Transverse colon (tissue), 4 donors: ENCODE measurements at regions not wholly inside any gene's neighbourhood (a gene's known extent, or its start where the extent isn't known, plus 50 kb on each side); places are given as distances from the start of the nearest gene placed in this dataset.
A peak's percentile ranks its signal among the peaks of the same experiment; 100 is the strongest.

Experiments
- DNase-seq: peaks from one replicate; pipeline ENCODE4 v3.0.0-alpha.2; 2019
- H3K27ac ChIP-seq, 4 donors: fragments of 200-600 bp; sonication (generic); 2 replicates each; pipeline ENCODE4 v1.5.1; 2016 to 2018; ENCODE audit warnings: inconsistent platforms in 4 of 4
- H3K27me3 ChIP-seq: fragments of 200-600 bp; sonication (generic); 2 replicates; pipeline ENCODE4 v1.5.1; 2017; ENCODE audit warnings: inconsistent platforms
- H3K36me3 ChIP-seq, 4 donors: fragments of 200-600 bp; sonication (generic); 2 replicates each; pipeline ENCODE4 v1.5.1; 2017 to 2019; ENCODE audit warnings: inconsistent platforms in 4 of 4
- H3K4me1 ChIP-seq, 4 donors: fragments of 200-600 bp; sonication (generic); 2 replicates each; pipeline ENCODE4 v1.5.1; 2017 to 2020; ENCODE audit warnings: inconsistent platforms in 4 of 4
- H3K4me3 ChIP-seq, 4 donors: fragments of 200-600 bp; sonication (generic); 1 replicate in 1 of 4; 2 replicates in 3 of 4; pipeline versions ENCODE4 v1.5.1 to v1.6.1; 2017 to 2019; ENCODE audit warnings: inconsistent platforms in 4 of 4
- H3K9me3 ChIP-seq, 2 donors: fragments of 200-600 bp; sonication (generic); 2 replicates each; pipeline ENCODE4 v1.5.1; 2017 to 2019; ENCODE audit warnings: inconsistent platforms in 2 of 2
- EP300 ChIP-seq: sonication (generic); formaldehyde crosslinking; IDR thresholded peaks from one replicate; pipeline ENCODE4 v1.6.1; 2017; ENCODE audit warnings: antibody characterized with exemption, low read depth
- POLR2A ChIP-seq: fragments of 450-650 bp; IDR thresholded peaks from one replicate; pipeline ENCODE4 v1.6.1; 2016; ENCODE audit warnings: antibody characterized with exemption, mild to moderate bottlenecking, moderate library complexity
- POLR2AphosphoS5 ChIP-seq, 3 donors: sonication (generic); formaldehyde crosslinking; IDR thresholded peaks; one replicate each; pipeline ENCODE4 v1.6.1; 2016; ENCODE audit warnings: antibody characterized with exemption in 3 of 3
- WGBS, 2 donors: methylation state at CpG; one replicate each; pipeline ENCODE4 v1.1.5; 2018; ENCODE audit warnings: low coverage in 1 of 2; 5-methylcytosine and 5-hydroxymethylcytosine counted together
- in situ Hi-C, 4 donors: fragments of 200-750 bp; cut with MboI; loops; one replicate each; pipeline versions ENCODE4 v1.15.0 to v1.15.1; 2017; ENCODE audit warnings: low sequenced_read_pairs in 3 of 4, low pct_ligation_motif_present in 1 of 4, low pct_unique_long_range_greater_than_20kb in 1 of 4
- intact Hi-C: fragments of 100-400 bp; cut with DNase I; formaldehyde crosslinking; loops from one replicate; pipeline ENCODE4 v1.15.1; 2023; ENCODE audit warnings: low total_unique reads
- TF ChIP-seq, protein P1 (sequence below), 5 experiments: fragments of 200-600 bp in 3 of 5; fragments of 450-650 bp in 2 of 5; sonication (generic) in 3 of 5; IDR thresholded peaks; 1 replicate in 2 of 5; 2 replicates in 3 of 5; pipeline ENCODE4 v1.5.1; 2016 to 2017; ENCODE audit warnings: antibody characterized with exemption in 5 of 5, inconsistent platforms in 3 of 5, mild to moderate bottlenecking in 2 of 5, moderate library complexity in 1 of 5

DNA sequence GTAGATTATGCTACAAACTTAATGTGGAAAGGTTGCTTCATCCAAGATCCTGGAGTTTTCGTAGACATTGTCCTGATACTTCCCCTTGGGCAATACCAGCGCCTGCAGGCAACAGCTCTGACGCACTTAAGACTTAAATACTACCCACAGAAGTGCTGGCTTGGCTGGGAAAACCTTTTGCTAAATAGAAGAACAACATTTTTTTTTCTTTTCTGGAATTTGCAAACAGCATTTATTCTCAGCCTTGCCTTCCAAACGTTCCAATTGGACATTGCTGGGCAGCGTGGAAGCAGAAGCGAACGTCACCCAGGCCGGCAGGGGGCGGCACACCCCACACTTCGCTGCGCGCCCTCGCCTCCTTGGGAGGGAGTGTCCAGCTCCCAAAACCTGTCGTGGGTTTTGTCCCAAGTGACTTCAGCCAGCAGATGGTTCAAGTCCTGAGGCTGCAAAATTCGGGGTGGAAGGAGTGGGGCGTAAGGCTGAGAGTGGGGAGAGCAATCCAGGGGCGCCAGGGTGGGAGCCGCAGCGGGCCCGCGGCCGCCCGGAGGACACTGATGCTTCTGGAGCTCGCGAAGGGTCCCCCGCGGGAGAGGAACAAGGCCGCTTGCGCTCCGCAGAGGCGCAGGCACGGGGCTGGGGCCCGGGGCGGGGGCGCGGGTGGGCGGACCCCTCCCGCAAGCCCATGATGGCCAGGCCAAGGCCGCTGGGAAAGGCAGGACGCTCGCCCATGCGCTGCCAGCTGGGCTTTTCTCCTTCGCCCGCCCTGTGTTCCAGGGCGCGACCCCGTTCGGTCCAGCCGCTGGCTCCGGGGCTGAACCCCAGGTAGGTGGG, 60.8 kb upstream of the MAP3K4 start:
- intact Hi-C loops (loop anchor here (5.0 kb wide), 1 partner anchor 442 kb away; no protein-coding TSS in a partner anchor), in situ Hi-C loops (loop anchor here in 2 of 4 donors (10.0 kb wide), 1 partner anchor 444 kb away; no protein-coding TSS in a partner anchor)
- H3K27ac ChIP-seq: peak overlapping the region in 1 of 4 donors; percentile 3
- peak overlapping the region; percentile 21 to 41 (median 30) for H3K4me3 ChIP-seq
- no peaks in the 10 kb centered on the region for H3K36me3 ChIP-seq
- H3K27me3 ChIP-seq: peaks cover 33% of the 10 kb centered on the region
- 12 to 19% methylated on average over 5 to 39 of the region's 50 CpGs for WGBS, 2 donors
- H3K4me1 ChIP-seq: peaks cover 0 to 11% (median 6%) of the 10 kb centered on the region in 4 donors
- TF ChIP-seq, protein P1, sequence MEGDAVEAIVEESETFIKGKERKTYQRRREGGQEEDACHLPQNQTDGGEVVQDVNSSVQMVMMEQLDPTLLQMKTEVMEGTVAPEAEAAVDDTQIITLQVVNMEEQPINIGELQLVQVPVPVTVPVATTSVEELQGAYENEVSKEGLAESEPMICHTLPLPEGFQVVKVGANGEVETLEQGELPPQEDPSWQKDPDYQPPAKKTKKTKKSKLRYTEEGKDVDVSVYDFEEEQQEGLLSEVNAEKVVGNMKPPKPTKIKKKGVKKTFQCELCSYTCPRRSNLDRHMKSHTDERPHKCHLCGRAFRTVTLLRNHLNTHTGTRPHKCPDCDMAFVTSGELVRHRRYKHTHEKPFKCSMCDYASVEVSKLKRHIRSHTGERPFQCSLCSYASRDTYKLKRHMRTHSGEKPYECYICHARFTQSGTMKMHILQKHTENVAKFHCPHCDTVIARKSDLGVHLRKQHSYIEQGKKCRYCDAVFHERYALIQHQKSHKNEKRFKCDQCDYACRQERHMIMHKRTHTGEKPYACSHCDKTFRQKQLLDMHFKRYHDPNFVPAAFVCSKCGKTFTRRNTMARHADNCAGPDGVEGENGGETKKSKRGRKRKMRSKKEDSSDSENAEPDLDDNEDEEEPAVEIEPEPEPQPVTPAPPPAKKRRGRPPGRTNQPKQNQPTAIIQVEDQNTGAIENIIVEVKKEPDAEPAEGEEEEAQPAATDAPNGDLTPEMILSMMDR (IDR thresholded peaks at IDR 0.05): peak; percentile 83 to 92 (median 87)
- TF ChIP-seq POLR2A: no peak
- DNase-seq: peak; percentile 69
- H3K9me3 ChIP-seq: no peaks in the 10 kb centered on the region

DNA sequence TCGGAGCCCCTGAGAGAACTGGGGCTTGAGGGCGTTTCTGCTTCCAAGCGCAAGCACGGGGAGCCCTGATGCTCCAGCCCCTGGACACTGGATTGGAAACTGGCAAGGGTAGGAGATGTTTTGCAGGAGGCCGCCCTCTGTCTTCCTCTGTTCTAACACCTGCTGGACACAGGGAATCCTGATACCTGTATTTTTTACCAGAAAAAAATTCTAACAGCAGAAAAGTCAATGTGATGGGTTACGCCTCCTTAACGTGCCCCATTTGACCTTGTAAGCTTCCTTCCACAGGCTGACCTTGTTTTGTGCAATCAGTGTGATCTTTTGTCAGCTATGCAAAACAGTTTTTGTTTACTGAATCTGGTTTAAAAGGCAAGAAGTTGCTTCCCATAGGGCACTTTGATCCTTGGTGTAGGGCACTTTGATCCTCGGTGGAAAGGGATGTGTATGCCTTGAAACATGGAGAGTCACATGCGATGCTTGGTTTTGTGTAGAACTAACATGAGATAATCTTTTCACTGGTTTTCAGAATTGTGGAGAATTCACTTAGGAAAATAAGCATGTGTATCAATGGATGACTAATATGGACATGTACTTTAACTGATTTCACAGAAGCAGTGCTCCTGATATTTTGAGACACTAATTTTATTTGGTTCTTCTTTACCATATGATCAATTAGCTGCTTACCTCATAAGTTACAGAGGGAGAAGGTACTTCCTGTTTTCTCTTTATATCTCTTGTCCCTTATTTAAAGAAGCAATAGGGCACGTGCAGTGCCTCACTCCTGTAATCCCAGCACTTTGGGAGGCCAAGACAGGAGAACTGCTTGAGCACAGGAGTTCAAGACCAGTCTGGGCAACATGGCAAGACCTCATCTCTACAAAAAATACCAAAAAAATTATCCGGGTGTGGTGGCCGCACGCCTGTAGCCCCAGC, 59.9 kb upstream of the MAP3K4 start:
- Histone ChIP-seq H3K4me1 (peaks cover 0 to 11% (median 6%) of the 10 kb centered on the region in 4 donors), H3K9me3 (no peaks in the 10 kb centered on the region), H3K4me3 (peak overlapping the region; percentile 21 to 41 (median 30)), H3K27me3 (peaks cover 33% of the 10 kb centered on the region), H3K27ac (no peak overlapping the region), H3K36me3 (no peaks in the 10 kb centered on the region)
- intact Hi-C loops (loop anchor here (5.0 kb wide), 1 partner anchor 441 kb away; no protein-coding TSS in a partner anchor), in situ Hi-C loops (loop anchor here in 2 of 4 donors (10.0 kb wide), 1 partner anchor 443 kb away; no protein-coding TSS in a partner anchor)
- 39 to 57% methylated on average over 5 to 13 of the region's 13 CpGs for WGBS, 2 donors
- TF ChIP-seq POLR2AphosphoS5 (IDR thresholded peaks at IDR 0.05): no peak
- TF ChIP-seq EP300: no peak
- TF ChIP-seq, protein P1 (IDR thresholded peaks at IDR 0.05): no peak
- no peak for TF ChIP-seq POLR2A
- no peak for DNase-seq

DNA sequence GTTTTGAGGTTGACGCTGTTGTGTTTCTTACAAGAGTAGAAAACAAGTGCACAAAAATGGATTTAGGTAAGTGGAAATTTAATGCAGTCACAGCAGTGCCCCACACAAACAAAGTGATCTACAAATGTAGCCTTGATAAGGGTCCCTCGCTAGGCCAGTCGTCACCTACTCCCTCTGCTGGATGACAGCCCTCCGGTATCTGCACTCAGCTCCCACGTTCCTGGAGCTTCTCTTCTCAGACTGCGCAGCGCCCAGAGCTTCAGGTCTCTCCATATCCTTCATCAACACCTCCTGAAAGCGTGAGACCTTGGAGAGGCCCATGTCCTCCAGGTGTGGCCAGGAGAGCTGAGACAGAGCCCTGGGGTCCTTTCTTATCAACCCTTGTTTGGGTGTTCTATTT, 58.3 kb upstream of the MAP3K4 start:
- intact Hi-C loops (loop anchor here (5.0 kb wide), 1 partner anchor 439 kb away; no protein-coding TSS in a partner anchor), in situ Hi-C loops (loop anchor here in 2 of 4 donors (10.0 kb wide), 1 partner anchor 442 kb away; no protein-coding TSS in a partner anchor)
- H3K4me3 ChIP-seq: no peak overlapping the region
- no peaks in the 10 kb centered on the region for H3K9me3 ChIP-seq
- WGBS, 2 donors: 69 to 70% methylated on average over 5 to 8 of the region's 8 CpGs
- TF ChIP-seq EP300: no peak
- TF ChIP-seq, protein P1 (IDR thresholded peaks at IDR 0.05): no peak
- no peak for TF ChIP-seq POLR2A
- TF ChIP-seq POLR2AphosphoS5 (IDR thresholded peaks at IDR 0.05): no peak
- H3K27ac ChIP-seq: no peak overlapping the region
- H3K4me1 ChIP-seq: peaks cover 0 to 11% (median 6%) of the 10 kb centered on the region in 4 donors
- DNase-seq: no peak
- H3K36me3 ChIP-seq: no peaks in the 10 kb centered on the region
- H3K27me3 ChIP-seq: peaks cover 27% of the 10 kb centered on the region
